Ovary (tissue), 3 donors: ENCODE measurements at regions not wholly inside any gene's neighbourhood (a gene's known extent, or its start where the extent isn't known, plus 50 kb on each side); places are given as distances from the start of the nearest gene placed in this dataset.

Source experiments
- CTCF ChIP-seq, 3 donors: fragments of 450-650 bp in 2 of 3; fragments of 200-600 bp in 1 of 3; IDR thresholded peaks; one replicate each; pipeline versions ENCODE4 v1.5.1 to v1.8.0; 2016 to 2022; ENCODE audit warnings: antibody characterized with exemption in 3 of 3, mild to moderate bottlenecking in 1 of 3
- EP300 ChIP-seq: sonication (generic); formaldehyde crosslinking; IDR thresholded peaks from one replicate; pipeline ENCODE4 v1.6.1; 2017; ENCODE audit warnings: antibody characterized with exemption
- POLR2A ChIP-seq: fragments of 450-650 bp; IDR thresholded peaks from one replicate; pipeline ENCODE4 v1.6.1; 2017; ENCODE audit warnings: antibody characterized with exemption, mild to moderate bottlenecking, moderate library complexity
- donor health status: DM: no; HTN: no; CAD: no.

- no peak for TF ChIP-seq POLR2A
- TF ChIP-seq CTCF (IDR thresholded peaks at IDR 0.05) = no peak
- TF ChIP-seq EP300 = no peak
These were observed 74.2 kb upstream of the TMEM170B start for GRCh38 chr6:11463398-11463780.
